HG03469 (cell line): ENCODE measurements at regions not wholly inside any gene's neighbourhood (a gene's known extent, or its start where the extent isn't known, plus 50 kb on each side); places are given as distances from the start of the nearest gene placed in this dataset.
"Not testable (repeated sequence)": the region's sequence is repeated elsewhere in the genome, so short reads cannot be mapped to it uniquely, and the experiment has no call there.

Source experiments
- ATAC-seq: cut with Tn5 transposase; IDR thresholded peaks from one replicate; pipeline ENCODE4 v1.9.1; 2021; ENCODE audit warnings: mild to moderate bottlenecking, moderate library complexity, moderate number of reproducible peaks; ENCODE audit not compliant: unreplicated experiment

DNA sequence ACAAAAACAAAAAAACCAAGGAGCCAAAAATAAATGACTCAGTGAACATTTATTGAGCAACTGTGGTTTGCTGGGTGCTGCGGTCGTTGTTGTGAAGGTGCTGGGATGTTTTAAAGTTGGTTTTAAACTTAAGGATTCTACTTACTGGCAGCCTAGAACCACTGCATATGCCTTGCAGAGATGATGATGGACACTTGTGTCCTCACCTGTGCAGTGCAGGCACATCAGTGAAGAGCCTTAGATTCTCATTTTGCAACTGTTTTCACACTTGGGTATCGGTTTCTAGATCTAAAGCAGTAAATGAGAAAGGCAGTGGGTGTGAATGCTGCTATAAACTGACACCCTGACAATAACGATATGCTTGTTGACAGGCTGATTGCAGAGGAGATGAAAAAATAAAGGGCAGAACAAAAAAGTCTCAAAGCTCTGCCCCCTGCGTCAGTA, 68.8 kb downstream of the UTRN start:
- peak; percentile 44 for ATAC-seq

DNA sequence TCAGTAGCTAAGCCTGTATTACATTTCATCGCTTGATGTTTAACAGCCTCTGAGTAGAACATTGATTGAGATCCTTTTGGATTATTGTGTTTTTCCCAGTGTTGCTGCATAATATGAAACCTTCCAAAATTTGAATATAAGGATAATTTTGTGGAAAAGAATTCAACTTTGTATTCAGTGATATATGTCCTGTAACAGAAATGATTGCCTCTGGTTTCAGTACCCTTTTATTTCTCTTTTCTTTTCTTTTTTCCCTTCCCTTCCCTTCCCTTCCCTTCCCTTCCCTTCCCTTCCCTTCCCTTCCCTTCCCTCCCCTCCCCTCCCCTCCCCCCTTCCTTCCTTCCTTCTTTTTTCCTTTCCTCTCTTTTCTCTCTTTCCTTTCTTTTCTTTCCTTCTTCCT, 74.6 kb downstream of the UTRN start:
- ATAC-seq = no peak

DNA sequence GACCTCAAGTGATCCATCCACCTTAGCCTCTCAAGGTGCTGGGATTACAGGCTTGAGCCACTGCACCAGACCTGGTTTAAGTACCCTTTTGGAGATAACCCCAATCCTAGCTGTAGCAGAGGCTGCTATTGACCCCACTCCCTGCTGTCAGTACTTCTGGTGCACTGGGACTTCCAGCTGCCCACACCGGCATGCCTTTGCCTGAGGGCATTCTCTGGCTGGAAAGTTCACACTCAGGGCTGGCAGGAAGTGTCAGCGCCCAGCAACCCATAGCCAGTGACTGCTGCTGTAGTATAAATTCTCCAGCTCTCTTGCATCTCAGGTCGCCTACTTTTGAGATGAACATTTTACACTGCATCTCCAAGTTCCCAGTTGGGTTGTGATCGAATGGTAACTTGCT, 75.3 kb downstream of the UTRN start:
- no peak for ATAC-seq

DNA sequence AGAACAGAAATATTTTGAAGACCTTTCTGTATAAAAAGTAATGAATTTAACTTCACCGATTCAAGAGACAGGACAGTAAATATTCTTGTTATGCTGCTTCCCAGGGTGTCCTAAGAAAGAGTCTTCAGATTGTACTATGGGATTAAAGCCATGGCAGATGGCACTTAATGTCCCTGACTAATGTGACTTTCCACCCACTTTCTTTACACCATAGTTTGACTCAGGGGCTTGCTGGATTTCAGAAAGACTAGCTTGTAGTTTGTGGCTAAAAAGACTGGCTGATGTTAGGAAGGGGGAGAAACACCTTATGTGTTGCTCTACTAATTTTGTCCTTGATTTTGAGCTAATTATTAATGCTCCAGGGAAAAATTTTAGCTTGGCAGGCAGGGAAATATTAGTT, 75.9 kb downstream of the UTRN start:
- no peak for ATAC-seq

DNA sequence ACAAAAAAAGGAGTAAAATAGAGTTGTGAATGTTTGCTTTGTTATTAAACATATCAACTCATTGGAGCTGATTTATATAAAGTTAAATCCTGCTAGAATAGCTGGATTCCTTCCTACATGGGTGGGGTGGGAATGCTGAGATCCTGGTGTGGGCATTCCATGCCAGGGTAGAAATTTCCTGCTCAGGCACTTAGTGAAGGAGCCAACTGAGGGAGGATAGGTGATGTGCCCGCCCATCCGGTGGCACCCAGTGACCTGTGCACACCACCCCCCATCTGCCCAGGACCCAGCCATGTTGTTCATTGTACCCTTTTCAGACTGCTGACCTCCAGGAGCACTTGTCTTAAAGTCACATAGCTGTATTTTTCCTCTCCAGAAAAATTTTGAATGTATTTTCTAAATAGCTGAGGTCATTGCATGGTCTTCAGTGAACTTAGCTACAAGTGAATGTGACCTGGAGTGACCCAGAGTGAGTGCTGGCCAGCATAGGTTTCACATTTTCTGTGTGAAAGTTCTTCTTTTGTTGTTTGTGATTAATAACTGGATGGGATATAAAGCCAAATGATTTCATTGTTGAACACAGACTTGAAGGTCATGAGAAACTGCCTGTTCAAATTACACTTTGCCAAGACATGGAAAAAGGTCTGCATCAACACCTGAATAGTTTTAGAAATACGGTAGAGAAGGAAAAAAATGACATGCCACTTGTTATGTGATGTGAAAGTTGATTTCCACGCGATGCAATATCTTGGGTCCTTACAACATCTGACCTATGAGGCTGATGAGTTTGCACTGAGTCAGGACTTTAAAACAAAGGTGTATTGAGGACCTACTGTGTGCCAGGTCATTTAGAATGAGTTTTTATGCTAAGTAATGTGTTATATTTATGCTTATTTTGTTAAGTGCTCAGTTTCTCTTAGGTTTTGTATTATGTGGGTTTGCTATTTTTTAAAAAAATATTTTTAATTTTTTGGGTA, 77.2 kb downstream of the UTRN start:
- no peak for ATAC-seq

- ATAC-seq = no peak
Measured at GRCh38 chr6:144364208-144364720, 79.1 kb downstream of the UTRN start.

DNA sequence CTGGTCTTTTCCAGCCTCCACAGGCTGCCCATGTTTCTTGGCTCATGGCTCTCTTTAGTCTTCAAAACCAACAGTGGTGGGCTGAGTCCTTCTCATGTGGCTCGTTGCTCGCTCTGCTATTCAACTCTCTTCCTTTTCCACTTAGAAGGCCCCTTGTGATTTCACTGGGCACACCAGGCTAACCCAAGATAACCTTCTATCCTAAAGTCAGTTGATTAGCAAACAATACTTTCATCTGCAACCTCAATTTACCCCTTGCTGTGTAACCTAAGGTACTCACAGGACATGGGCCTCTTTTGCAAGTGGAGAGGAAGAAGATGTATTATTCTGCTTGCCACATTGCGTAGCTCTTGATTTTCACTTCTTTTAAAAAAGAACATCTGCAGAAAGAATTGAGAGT, 79.6 kb downstream of the UTRN start:
- ATAC-seq = no peak

GRCh38 chr6:144365271-144365670, 80.1 kb downstream of the UTRN start:
- no peak for ATAC-seq

DNA sequence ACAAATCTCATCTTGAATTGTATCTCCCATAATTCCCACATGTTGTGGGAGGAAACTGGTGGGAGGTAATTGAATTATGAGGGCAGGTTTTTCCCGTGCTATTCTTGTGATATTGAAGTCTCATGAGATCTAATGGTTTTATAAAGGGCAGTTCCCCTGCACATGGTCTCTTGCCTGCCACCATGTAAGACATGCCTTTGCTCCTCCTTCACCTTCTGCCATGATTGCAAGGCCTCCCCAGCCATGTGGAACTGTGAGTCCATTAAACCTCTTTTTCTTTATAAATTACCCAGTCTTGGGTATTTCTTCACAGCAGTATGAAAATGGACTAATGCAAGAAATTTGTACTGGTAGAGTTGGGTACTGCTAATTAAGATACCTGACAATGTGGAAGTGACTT, 84.6 kb downstream of the UTRN start:
- ATAC-seq = not testable (repeated sequence)

DNA sequence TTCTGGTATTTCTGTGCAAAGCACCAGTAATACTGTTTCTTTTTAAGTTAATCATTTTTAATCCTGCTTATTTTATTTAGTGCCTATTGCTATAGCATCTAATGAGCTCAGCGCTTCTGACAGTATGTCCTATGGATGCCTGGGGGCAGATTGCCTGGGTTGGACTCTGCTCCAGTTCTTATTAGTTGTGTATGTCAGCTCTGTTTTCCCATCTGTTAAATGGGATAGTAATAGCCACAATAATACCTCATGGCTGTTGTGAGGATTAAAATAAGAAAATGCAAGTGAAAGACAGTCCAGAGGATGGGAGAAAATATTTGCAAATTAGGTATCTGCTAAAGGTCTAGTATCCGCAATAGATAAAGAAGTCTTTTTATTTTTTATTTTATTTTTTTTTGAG, 87.0 kb downstream of the UTRN start:
- no peak for ATAC-seq

GRCh38 chr6:144372611-144373594, 87.8 kb downstream of the UTRN start:
- no peak for ATAC-seq

DNA sequence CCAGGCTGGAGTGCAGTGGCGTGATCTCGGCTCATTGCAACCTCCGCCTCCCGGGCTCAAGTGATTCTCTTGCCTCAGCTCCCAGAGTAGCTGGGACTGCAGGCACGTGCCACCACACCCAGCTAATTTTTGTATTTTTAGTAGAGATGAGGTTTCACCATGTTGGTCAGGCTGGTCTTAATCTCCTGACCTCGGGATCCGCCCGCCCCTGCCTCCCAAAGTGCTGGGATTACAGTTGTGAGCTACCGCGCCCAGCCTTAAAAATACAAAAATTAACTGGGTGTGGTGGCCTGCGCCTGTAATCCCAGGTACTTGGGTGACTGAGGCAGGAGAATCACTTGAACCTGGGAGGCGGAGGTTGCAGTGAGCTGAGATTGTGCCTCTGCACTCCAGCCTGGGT, 89.4 kb downstream of the UTRN start:
- ATAC-seq = not testable (repeated sequence)

GRCh38 chr6:144377586-144378210, 92.6 kb downstream of the UTRN start:
- no peak for ATAC-seq

DNA sequence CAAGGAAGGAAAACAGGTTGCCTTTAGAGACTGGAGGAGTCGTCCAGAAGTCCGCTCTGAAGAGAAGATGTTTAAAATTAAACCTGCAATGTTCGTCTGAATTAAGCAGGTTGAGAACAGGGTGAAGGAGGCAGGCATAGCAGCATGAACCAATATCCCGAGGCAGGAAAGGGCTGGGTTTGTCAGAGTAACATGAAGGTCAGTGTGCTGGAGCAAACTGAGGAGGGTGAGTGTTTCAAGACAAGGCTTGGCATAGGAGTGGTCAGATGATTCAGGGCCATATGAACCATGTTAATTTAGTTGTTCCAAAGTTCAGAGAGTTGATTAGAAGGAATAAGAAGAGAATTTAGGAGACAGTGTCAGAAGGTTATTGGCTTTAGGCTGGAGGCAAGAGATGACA, 93.3 kb downstream of the UTRN start:
- ATAC-seq = no peak

DNA sequence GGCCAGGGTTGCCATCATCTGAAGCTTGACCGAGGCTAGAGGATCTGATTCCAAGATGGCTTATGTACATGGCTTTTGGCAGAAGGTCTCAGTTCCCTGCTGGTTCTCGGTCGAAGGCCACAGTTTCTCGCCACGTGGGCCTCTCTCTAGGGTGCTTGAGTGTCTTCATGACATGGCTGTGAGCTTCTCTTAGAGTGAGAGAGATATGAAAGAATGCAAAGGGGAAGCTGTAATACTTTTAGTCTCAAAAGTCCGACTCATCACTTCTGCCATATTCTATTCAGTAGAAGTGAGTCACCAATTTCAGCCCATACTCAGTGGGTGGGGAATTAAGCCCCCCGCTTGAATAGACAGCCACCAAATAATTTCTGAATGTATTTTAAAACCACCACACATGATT, 94.2 kb downstream of the UTRN start:
- ATAC-seq = no peak

DNA sequence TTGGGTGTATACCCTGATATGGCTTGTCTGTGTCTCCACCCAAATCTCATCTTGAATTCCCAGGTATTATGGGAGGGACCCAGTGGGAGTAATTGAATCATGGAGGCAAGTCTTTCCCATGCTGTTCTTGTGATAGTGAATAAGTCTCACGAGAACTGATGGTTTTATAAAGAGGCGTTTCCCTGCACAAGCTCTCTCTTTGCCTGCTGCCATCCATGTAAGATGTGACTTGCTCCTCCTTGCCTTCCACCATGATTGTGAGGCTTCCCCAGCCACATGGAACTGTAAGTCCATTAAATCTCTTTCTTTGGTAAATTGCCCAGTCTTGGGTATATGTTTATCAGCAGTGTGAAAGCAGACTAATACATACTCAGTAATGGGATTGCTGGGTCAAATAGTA, 96.4 kb downstream of the UTRN start:
- not testable (repeated sequence) for ATAC-seq

GRCh38 chr6:144383336-144383735, 98.2 kb downstream of the UTRN start:
- ATAC-seq = no peak

DNA sequence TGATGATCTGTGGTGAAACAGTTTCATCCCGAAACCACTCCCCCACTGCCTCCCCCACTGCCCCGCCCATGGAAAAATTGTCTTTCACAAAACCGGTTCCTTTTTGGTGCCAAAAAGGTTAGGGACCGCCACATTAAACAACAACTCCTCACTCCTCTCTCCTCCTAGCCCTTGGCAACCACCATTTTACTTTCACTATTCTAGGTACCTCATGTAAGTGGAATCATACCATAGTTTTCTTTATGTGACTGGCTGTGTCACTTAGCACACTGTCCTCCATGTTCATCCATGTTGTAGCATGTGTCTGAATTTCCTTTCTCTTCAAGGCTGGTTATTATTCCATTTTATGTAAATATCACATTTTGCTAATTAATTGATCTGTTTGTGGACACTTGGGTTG, 99.3 kb downstream of the UTRN start:
- no peak for ATAC-seq

GRCh38 chr6:144389474-144389873, 104.3 kb downstream of the UTRN start:
- not testable (repeated sequence) for ATAC-seq

GRCh38 chr6:144390202-144390601, 105.1 kb downstream of the UTRN start:
- ATAC-seq = no peak

DNA sequence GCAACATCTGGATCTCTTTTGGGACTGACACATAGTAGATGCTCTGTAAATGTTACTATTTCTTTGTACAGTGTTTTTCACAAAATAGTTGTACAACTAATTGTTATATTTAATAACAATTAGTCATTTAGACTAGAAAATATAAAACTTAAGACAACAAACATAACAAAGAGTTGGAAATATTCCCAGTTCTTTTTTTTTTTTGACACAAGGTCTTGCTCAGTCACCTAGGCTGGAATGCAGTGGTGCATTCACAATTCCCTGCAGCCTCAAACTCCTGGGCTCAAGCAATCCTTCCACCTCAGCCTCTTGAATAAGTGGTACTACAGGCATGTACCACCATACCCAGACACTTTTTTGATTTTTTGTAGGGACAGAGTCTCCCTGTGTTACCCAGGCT, 105.8 kb downstream of the UTRN start:
- ATAC-seq = no peak
